Left kidney (tissue), 1 donor: ENCODE measurements at regions not wholly inside any gene's neighbourhood (a gene's known extent, or its start where the extent isn't known, plus 50 kb on each side); places are given as distances from the start of the nearest gene placed in this dataset.

Source experiments
- DNase-seq: peaks from one replicate; pipeline ENCODE4 v3.0.0-alpha.2; 2013

DNA sequence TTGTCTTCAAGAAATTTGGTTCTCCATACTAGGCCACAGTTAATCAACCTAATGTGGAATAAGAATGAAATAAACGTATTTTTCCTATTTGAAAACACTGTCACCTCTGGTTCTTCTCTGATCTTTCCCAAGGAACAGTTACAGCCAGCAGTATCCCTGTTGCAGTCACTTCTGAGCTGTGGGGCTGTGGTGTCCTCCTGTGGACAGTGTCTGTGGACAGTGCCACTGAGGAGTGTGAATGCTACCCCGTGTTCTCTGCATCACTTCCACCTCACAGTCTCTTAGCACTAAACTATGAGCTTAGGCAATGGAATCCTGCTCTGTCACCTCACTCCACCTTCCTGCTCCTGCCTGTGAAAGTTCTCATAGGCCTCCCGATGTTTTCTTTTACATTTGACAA is 817.5 kb downstream of the VGLL3 start:
- DNase-seq: no peak

DNA sequence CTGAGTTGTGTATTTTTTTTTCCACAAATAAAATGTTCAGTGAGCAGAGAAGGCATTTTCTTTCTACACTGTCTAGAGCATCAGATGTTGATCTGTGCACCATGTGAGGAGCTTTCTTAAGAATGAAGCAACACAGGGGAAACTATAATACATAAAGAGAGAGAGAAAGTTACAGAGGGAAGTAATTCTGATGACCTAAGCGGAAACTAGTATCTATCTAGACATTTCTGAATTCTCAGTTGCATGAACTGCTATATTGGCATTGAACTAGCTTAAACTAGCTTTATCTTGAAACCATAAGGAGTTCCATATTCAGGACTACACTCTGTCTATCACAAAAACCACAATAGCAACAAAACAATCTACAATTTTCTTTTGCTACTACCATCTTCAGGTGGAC is 822.4 kb downstream of the VGLL3 start:
- DNase-seq: no peak

DNA sequence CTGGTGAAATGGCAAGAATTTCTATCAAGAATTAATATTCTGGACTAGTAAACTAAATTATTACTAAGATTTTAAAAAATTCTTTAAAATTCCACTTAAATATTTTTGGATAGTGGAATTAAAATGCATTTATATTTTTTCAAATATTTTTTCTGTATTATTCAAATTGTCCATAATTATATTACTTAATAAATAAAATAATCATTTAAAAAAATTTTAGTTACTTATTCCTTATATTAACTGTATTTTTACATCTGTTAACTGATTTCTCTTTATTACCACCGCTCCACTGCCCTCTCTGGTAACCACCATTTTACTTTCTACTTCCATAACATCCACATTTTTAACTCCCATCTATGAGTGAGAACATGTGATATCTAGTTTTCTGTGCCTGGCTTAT is 828.4 kb downstream of the VGLL3 start:
- DNase-seq: no peak

DNA sequence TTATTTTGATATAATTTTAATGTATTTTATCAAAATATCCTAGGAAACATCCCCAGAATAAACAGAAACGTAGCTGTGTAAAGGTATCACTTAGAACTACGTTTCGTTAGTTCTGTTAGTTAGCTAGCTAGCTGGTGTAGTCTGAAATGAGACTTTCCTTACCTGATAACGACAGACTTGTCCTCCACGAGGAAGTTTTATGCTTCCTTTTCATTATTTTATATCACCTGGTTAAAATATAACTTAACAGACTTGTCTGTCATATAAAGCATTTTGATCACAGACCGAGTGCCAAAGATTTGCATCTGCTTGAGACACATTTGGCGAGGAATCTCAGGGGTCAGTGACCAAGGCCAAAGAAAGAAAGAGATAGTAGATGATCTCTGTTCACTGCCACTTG is 829.5 kb downstream of the VGLL3 start:
- no peak for DNase-seq

DNA sequence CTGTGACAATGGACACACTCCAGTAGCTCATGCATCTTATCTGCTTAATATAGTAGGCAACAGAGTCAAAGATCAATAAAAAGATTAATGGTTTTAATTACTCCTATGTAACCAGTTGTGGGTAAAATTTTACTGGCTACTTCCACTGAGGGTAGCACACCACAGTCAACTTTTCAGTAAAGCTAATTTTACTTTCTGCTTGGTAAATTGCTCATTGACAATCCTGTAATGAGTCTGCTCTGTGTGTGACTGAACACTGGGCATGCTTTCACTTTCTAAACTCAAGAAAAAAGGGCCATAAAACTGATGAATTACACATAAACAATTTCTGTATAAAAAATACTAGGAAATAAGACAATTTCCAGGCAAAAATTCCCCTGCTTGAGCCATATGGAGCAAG is 838.3 kb downstream of the VGLL3 start:
- DNase-seq: no peak

GRCh38 chr3:86149054-86149453 is 841.9 kb downstream of the VGLL3 start:
- no peak for DNase-seq

GRCh38 chr3:86147119-86147518 is 843.8 kb downstream of the VGLL3 start:
- DNase-seq: no peak

DNA sequence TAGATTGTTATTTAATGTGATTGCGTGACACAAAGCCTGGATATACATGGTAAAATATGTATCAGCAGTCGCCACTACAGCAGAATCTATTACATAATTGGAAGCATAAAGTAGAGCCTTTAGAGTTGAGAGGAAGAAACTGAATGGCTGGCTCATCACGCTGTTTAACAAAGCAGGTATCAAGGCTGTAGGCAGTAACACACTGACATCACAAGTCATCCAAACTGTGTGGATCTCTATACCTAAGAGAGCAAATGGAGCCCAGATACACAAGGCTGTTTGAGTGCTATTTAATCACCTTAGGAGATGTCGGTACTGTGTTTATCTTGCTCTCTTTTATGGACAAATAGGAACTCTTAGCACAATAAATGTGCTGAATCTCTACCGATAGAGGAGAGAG is 864.4 kb downstream of the VGLL3 start:
- DNase-seq: no peak
